ENCODE measurements at regions not wholly inside any gene's neighbourhood (a gene's known extent, or its start where the extent isn't known, plus 50 kb on each side); places are given as distances from the start of the nearest gene placed in this dataset.

GRCh38 chr1:232344791-232345399 lies 285.0 kb downstream of the SIPA1L2 start:
- TF ChIP-seq CTCF (IDR thresholded peaks at IDR 0.05; ENCODE audit: low read depth, low read length, poor library complexity, severe bottlenecking) (no peak), EZH2phosphoT487 (IDR thresholded peaks at IDR 0.05; ENCODE audit: borderline replicate concordance, low read length) (no peak)

Measured in DOHH2 (cell line).